ENCODE measurements at regions not wholly inside any gene's neighbourhood (a gene's known extent, or its start where the extent isn't known, plus 50 kb on each side); places are given as distances from the start of the nearest gene placed in this dataset.

GRCh38 chr18:78908462-78909260, 71.0 kb upstream of the SALL3 start:
- WGBS, 5 donors, result 90 to 92% (median 91%) methylated on average over 22 of the region's 22 CpGs
- H3K4me3 ChIP-seq, result no peak overlapping the region
- no peak for DNase-seq
- H3K4me1 ChIP-seq, result no peaks in the 10 kb centered on the region
- no peak overlapping the region for H3K27ac ChIP-seq
- intact Hi-C loops (cut with DNase I; ENCODE audit: low total_unique reads), result no loop called here
- no peaks in the 10 kb centered on the region for H3K9me3 ChIP-seq
- peaks cover 0 to 15% (median 0%) of the 10 kb centered on the region in 3 donors for H3K27me3 ChIP-seq
- no peak for TF ChIP-seq EP300 (IDR thresholded peaks at IDR 0.05)
- TF ChIP-seq POLR2AphosphoS5 (IDR thresholded peaks at IDR 0.05), result no peak
- no peak for TF ChIP-seq CTCF (IDR thresholded peaks at IDR 0.05)
- TF ChIP-seq POLR2A (IDR thresholded peaks at IDR 0.05), result no peak
- H3K36me3 ChIP-seq, result no peaks in the 10 kb centered on the region

GRCh38 chr18:78911751-78912283, 67.8 kb upstream of the SALL3 start:
- H3K9me3 ChIP-seq, result peaks cover 0 to 8% (median 0%) of the 10 kb centered on the region in 4 donors
- H3K36me3 ChIP-seq, result no peaks in the 10 kb centered on the region
- no peak overlapping the region for H3K27ac ChIP-seq
- TF ChIP-seq CTCF (IDR thresholded peaks at IDR 0.05), result no peak
- H3K27me3 ChIP-seq, result peaks cover 0 to 19% (median 0%) of the 10 kb centered on the region in 3 donors
- intact Hi-C loops (cut with DNase I; ENCODE audit: low total_unique reads), result no loop called here
- H3K4me1 ChIP-seq, result no peaks in the 10 kb centered on the region
- WGBS, 5 donors, result 22 to 45% (median 36%) methylated on average over 1 of the region's 1 CpG
- H3K4me3 ChIP-seq, result no peak overlapping the region
- no peak for DNase-seq

- Histone ChIP-seq H3K4me3 (no peak overlapping the region), H3K27me3 (peaks cover 0 to 19% (median 0%) of the 10 kb centered on the region in 3 donors), H3K4me1 (no peaks in the 10 kb centered on the region), H3K36me3 (no peaks in the 10 kb centered on the region), H3K9me3 (peaks cover 0 to 8% (median 0%) of the 10 kb centered on the region in 4 donors), H3K27ac (no peak overlapping the region)
- DNase-seq, result no peak
- WGBS, 5 donors, result 84 to 89% (median 88%) methylated on average over 4 to 7 of the region's 7 CpGs
- no peak for TF ChIP-seq CTCF (IDR thresholded peaks at IDR 0.05)
- intact Hi-C loops (cut with DNase I; ENCODE audit: low total_unique reads), result no loop called here
These were observed 67.3 kb upstream of the SALL3 start for GRCh38 chr18:78912336-78912735.

- intact Hi-C loops (cut with DNase I; ENCODE audit: low total_unique reads), result no loop called here
- 78 to 88% (median 84%) methylated on average over 12 to 18 of the region's 18 CpGs for WGBS, 5 donors
These were observed 66.8 kb upstream of the SALL3 start for GRCh38 chr18:78912844-78913243.

More at GRCh38 chr18:78912844-78913243, 66.8 kb upstream of the SALL3 start:
- no peak overlapping the region for H3K27ac ChIP-seq
- H3K4me3 ChIP-seq, result no peak overlapping the region
- H3K27me3 ChIP-seq, result peaks cover 0 to 19% (median 0%) of the 10 kb centered on the region in 3 donors
- no peaks in the 10 kb centered on the region for H3K36me3 ChIP-seq
- TF ChIP-seq CTCF (IDR thresholded peaks at IDR 0.05) (no peak), EP300 (IDR thresholded peaks at IDR 0.05) (no peak), POLR2A (IDR thresholded peaks at IDR 0.05) (no peak), POLR2AphosphoS5 (IDR thresholded peaks at IDR 0.05) (no peak)
- no peaks in the 10 kb centered on the region for H3K4me1 ChIP-seq
- H3K9me3 ChIP-seq, result peaks cover 0 to 8% (median 0%) of the 10 kb centered on the region in 4 donors
- DNase-seq, result no peak
